Stimulated activated CD4-positive, alpha-beta T cell treated with anti-CD3 and anti-CD28 coated beads, TNF-alpha, amount 100 ng/mL, for 48 hours (primary cell): ENCODE measurements at regions not wholly inside any gene's neighbourhood (a gene's known extent, or its start where the extent isn't known, plus 50 kb on each side); places are given as distances from the start of the nearest gene placed in this dataset.
"Not testable (repeated sequence)": the region's sequence is repeated elsewhere in the genome, so short reads cannot be mapped to it uniquely, and the experiment has no call there.

ENCODE experiments used
- DNase-seq, 3 donors: peaks; one replicate each; pipeline ENCODE4 v3.0.0-alpha.2; 2020; ENCODE audit warnings: low read depth in 3 of 3

DNA sequence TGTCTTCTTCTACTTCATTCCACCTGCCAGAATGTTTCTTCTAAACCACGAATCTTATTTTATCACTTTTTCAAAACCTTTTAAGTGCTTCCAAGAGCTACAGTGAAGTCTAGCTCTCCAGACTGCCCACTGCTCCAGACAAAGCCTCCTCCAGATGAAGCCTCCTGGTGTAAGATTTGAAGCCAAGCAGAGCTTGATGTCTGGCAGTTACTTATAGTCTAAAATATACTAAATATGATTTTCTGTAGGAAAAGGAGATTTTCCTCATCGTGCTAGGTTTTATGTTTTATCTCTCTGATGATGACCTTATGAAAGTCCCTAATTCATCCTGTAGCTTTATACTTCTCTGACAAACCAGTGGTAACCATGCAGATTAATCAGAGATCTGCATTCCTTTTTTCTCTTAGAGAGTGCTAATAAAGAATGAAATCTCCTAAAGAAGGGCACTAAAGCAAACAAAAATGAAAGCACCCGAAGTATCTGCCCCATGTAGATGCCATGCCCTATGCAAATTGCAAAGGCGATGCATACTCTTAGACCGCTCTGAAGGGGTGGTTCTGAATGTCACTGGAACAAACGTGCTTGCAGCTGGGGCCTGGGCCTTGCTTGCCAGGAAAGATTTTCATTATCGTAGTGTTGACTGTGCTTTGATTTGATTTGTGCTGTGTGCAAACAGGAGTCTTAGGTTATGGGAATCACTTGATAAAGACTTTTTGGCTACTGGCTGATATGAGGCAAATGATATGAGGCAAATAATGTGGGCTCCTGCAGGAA lies 314.2 kb downstream of the PID1 start:
- DNase-seq = no peak

DNA sequence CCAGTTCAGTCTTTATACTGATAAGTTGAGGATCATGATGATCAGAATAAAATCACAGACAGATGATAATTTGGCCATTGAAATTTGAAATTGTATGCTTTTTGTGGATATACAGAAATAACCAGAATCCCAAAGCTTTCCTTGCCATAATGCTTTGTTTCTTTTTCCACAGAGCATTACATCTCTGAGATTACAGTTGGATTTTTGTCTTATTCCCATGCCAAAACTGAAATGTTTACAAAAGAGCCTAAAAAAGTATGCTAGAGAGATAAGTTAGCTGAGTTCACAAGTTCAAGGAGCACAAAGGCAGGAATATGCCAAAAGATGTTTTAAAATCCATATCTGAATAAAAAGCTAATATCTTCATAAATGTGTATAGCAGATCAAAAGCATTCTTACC lies 321.3 kb downstream of the PID1 start:
- DNase-seq = no peak

DNA sequence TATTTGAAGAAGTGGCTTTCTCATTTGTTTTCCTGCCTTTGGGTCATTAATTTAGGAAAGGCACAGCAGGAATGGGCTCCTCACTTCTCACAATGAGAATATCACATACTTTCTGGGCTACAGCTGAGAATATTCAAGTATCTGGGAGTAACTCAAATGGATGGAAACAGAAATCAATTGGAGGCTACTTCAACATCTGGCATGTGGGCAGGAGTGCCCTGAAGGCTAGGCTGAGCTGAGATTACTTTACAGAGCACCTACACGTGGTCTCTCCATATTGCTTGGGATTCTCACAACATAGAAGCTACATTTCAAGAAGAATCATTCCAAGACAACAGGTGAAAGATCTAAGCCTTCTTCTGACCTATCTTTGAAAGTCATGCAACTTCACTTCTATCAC lies 325.4 kb downstream of the PID1 start:
- DNase-seq = no peak

DNA sequence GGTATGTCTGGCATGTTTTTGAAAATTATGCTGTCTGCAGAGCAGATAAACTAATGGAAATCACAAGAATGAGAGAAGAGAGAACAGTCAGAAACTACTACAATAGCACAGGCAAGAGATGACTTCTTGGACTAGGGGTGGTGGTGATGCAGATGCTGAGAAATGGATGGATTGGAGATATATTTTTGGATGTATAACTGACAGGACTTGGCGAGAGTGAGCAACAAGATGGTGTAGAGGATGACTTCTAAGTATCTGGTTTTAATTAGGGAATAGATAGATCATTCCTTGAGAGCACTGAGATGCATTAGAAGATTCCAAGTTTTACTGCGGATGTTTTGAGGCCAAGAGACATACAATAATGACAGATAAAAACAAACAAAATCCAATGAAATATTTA lies 328.2 kb downstream of the PID1 start:
- no peak for DNase-seq

DNA sequence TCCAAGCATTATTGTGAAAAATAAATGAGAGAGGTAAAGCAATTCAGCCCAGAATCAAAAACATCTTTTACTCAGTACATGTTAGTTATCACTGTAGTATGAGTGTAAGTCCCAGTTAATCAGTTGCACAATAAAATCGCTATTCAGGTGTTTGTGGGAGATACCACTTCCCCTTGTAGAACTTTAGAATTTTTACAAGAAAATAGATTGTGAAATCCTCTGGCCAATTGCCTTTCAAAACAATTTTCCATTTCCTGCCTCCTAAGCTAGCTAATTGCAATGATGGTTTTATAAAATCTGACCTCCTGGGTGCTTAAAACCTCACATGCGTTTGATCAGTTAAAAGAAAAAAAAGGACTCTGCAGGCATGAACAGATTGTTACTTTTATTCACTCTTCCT lies 332.5 kb downstream of the PID1 start:
- DNase-seq = no peak

DNA sequence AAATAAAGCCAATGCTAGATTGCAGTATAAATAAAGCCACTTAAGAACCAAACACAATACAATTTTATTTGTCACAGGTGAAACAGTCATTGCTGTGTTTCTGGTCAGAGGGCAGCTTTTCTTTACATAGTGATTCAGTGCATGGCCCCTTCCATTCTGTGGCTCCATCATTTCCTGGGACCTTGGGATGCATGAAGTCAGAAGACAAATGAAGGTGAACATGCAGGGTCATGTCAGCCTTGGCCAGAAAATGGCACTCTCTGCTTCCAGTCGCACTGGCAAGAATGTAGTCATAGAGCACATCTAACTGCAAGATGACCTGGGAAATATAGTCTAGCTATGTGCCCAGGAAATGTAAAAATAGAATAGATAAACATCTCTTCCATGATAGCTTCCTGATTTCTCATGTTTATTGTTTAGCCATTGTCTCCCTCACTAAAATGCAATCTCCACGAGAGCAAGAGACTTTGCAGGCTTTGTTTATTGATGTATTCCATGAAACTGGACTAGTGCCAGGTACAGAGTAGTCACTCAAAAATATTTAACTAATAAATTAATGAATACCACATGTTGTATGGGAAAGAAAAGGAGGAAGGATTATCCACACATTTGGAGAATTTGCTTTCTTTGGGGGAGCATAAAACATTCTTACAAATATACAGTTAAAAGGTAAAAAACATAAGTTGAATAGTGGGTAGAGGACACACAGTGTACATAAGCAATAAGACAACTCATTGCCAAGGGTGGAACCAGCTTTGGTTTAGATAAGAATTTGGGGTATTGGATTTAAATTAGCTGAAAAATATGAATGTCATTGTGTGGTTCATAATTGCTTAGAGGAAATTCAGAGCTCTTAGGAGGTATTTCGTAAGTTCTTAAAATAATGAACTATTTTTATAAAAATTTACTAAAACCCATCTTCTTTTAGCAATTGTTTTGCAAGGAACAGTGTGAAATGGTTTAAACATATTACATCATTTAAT lies 343.8 kb downstream of the PID1 start:
- no peak for DNase-seq

DNA sequence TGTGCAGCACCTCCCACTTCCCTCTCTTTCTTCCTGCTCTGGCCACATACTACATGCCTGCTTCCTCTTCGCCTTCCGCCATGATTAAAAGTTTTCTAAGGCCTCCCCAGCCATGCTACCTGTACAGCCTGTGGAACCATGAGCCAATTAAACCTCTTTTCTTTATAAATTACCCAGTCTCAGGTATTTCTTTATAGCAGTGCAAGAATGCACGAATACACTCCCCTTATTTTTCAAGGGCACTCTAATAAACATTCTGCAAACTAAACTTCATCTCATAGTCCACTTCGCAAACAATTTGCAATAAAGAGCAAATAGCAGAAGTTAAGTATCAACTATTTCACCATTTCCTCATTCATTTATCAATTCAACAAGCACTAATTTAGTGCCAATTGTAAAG lies 351.3 kb downstream of the PID1 start:
- no peak for DNase-seq

DNA sequence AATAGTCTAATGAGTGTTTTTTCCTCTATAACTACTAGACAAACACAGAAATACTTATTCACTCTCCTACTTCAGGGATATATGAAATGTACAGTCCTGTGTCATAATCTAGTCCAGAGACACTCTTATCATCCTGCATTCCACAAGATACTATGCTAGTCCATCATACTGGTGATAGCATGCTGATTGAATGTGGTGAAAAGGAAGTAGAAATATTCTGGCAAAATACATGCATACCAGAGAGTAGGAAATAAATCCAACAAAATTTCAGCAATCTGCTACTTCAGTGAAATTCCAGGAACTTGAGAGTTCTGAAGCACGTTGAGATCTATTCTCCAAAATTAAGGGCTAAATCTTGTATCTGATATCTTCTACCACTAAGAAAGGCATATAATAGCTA lies 353.9 kb downstream of the PID1 start:
- no peak for DNase-seq

DNA sequence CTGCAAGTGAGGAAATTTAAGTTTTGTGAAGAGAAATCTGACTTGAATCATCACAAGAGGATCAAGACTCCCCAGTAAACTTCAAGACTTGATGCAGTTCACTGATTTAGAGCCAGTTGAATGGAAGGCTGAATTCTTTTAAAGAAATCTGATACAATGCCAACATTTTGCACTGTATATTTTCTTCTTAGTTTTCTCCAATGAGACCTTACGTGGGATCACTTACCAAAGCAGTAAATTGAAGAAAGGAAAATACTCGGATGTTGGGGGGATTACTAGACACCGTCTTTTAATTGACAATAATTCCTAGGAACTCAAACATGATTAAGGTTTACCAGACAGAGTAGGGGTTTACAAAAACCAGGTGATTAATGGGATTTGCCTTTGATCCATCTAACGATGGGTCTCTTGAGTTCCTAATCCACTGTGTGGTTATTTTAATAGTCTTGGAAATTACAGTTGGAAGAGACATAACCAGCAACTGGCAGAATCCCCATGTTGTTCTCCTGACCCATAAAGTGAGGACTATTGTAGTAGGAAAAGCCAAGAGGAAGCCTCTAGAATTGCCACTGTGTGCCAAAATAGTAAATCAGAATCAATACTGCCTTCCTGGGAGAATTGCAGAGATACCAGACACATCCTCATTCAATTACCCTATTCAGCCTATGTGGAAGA lies 354.5 kb downstream of the PID1 start:
- no peak for DNase-seq

DNA sequence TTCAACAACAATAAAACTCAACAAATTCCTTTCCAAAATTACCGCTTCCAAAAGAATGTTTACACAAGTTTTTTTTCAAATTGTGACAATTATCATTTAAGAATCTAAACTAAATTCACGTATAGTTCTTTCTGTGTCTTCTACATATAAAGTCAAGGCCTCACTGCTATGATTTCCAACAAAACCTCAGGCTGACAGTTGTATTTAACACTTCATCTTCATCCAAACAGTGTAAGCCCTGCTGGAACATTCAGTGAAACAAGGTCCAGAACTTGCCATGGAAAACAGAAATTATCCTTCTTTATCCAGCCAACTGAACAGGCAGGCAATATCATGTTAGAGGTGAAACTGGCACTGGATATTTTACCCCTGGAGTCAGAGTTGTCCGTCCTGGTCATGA lies 357.9 kb downstream of the PID1 start:
- DNase-seq = no peak

DNA sequence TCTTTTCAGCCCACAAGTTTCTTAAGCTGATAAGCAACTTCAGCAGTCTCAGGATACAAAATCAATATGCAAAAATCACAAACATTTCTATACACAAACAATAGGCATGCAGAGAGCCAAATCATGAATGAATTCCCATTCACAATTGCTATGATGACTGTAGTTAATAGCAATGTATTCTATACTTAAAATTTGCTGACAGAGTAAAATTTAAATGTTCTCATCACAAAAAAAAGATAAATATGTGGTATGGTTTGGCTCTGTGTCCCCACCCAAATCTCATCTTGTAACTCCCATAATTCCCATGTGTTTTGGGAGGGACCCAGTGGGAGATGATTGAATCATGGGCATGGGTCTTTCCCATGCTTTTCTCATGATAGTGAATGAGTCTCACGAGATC lies 360.2 kb downstream of the PID1 start:
- DNase-seq = not testable (repeated sequence)

DNA sequence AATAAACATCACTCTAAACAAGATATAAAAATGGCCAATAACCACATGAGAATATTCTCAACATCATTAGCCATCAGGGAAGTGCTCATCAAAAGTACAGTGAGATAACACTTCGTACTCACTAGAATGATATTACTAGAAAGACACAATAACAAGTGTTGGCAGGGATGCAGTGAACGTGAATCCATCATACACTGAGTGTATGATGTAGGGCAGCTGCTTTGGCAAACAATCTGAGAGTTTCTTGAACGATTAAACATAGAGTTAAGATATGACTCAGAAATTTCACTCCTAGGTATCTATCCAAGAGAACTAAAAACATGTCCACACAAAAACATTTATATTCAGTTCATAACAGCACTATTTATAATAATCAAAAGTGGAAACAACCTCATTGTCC lies 368.9 kb downstream of the PID1 start:
- no peak for DNase-seq

DNA sequence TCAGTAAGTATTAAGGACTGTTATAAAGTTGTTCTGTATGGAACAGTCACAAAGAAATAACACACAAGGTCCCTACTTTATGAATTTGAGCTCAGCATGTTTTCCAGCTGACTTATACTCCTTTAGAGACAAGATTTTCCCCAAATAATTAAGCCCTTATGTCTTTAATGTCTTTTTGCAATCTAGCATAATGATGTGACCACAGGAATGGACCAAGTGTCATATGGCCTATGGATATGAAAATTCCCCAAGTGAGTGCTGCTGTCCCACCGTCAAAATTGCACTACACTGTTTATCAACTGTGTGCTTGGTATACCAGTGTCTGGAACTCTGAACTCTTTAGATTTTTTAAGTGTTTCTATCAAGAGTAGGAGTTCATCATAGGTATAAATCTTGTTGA lies 369.6 kb downstream of the PID1 start:
- no peak for DNase-seq

DNA sequence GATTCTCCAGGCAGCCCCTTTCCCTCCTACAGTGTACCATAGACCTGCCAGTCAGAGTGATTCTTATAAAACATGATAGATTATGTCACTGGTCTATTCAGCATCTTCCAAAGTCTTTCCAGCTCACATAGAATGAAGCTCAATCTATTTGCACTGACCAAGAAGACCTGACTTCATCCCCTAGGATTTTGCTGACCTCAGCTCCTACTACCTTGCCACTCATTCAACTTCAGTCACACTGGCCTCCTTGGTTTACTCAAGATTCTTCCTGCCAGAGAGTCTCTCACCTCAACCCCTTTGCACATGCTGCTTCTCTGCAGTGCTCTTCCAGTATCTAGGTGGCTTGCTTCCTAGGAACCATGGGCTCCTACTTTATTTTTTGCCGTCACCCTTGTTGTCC lies 392.9 kb downstream of the PID1 start:
- no peak for DNase-seq

DNA sequence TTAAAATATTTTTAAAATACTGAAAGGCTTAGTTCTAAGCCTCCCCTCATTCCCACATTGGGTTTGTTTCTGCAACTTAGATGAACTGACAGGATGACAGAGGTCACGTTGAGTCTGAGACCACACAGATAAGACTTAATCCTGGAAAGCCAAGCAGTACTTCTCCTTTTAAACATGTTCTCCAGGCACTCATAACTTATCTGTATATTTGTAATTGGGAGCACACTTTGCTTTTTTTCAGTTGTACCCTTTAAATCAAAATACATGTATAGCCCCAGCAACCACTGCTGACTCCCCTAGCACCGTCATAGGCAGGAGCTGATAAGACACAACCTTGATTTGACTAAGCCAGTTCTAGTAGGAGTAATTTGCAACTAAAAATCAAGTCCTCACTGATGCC lies 394.8 kb downstream of the PID1 start:
- no peak for DNase-seq

DNA sequence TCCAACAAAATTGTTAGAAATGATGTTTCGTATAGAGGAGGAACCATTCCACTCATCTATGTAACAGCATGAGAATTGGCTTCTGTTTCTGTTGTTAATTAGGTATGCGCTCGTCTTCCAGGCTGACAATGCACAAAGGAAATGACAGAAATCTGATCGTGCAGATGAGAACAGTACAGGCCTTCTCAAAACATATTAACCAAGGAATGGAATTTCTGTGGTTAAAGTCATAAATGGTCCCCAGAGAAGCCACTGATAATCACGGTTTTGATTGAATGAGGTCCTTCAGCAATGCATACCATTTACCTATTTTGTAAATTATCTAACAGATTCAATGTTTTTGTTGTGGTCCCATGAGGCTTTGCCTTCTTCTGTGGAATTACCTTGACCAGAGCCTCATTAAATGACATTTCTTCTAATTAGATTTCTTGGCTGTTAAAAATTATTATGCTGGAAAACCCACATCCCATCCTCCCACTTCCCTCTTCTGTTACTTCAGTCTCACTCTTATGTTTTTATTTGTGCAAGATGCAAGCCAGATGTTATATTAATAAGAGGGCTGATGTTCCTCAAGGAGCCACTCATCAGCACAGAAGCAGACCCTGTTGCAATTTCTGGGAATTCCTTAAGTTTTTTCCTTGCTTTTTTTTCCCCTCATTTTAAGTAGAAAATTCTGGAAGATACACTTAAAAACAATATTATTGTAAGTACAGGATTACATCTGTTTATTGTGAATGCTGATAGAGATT lies 395.8 kb downstream of the PID1 start:
- no peak for DNase-seq

DNA sequence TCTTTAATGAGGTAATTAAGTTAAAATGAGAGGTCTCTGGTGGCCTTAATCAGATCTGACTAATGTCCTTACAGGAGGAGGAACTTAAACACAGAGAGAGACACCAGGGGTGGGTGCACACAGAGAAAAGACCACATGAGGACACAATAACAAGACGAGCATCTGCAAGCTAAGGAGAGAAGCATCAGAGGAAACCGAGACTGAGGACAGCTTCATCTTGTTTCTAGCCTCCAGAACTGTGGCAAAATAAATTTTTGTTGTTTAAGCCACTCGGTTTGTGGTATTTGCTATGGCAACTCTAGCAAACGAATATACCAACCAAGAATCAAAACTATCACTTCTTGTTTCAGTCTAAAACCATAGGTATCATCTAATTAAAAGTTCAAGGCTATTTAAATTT lies 400.1 kb downstream of the PID1 start:
- no peak for DNase-seq

DNA sequence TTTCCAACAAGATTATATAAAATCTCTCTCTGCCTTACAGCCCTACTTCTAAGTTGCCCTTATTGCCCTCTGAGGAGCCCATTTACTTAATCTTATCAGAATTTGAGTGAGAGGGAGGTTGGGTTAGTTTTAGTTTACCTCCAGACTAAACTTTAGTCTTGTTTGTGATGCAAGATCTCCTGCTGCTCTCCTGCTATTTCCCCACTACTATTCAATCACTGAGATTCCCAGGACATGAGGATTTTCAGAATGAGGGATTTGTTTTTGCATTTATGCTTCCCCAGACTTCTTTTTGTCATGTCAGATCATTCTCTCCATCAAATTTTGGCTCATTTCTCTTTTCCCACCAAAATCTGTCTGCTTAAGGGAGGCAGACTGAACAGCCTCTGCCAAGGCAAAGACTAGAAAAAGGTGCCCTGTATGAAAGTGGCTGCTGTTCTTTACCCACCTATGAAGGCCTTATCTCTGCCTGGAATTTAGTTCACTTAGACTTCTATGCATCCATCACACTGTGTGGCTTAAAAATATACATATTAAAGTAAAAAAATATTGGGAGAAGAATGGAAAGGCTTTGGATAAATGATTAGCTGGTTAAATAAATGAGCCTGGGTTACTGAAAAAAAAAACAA lies 401.3 kb downstream of the PID1 start:
- DNase-seq = no peak

DNA sequence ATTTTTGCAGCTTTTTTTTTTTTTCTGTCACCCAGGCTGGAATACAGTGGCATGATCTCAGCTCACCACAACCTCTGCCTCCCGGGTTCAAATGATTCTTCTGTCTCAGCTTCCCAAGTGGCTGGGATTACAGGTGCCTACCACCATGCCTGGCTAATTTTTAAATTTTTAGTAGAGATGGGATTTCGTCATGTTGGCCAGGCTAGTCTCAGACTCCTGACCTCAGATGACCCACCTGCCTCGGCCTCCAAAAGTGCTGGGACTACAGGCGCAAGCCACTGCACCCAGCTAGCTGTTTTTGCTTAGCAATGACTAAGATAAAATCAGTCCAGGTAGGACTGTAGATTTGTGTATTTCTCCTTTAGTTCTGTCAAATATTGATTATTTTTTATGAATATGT lies 403.7 kb downstream of the PID1 start:
- DNase-seq = no peak

DNA sequence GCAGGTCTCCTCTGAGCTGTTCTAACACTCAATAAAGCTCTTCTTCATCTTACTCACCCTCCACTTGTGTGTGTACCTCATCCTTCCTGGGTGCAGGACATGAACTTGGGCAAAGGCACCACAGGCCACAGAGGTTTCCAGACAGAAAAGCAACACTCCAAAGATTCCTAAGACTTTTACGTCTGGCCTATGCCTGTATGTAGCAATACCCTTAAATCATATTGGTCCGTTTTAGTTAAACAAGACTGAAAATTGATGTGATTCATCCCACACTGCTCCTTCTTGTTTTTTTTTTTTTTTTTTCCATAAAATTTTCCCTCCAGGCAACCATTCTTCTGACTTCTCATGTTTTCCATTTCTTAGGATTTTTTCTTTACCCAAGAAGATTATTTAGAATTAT lies 404.3 kb downstream of the PID1 start:
- no peak for DNase-seq

DNA sequence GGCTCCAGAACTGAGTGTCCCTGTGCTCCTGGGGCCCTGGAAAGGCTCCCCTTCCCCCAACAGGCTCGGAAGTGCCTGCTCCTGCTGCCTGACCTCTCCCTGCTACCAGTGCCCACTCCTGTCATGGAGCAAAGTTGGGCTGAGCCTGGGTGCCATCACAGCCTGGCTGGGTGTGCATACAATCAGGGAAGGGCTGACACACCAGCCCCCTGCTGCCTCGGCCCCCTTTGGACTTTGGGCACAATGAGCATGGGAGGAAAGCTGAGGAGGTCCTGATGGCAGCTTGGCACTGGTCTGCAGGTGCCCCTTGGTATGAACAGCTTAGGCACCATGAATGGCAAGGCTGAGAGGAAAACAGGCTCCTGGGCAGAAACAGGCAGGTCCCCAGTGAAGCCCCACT lies 405.0 kb downstream of the PID1 start:
- no peak for DNase-seq
